ENCODE measurements at regions not wholly inside any gene's neighbourhood (a gene's known extent, or its start where the extent isn't known, plus 50 kb on each side); places are given as distances from the start of the nearest gene placed in this dataset.

- DNase-seq: no peak
Measured at GRCh38 chr6:15715060-15715459, 52.2 kb upstream of the DTNBP1 start.

DNA sequence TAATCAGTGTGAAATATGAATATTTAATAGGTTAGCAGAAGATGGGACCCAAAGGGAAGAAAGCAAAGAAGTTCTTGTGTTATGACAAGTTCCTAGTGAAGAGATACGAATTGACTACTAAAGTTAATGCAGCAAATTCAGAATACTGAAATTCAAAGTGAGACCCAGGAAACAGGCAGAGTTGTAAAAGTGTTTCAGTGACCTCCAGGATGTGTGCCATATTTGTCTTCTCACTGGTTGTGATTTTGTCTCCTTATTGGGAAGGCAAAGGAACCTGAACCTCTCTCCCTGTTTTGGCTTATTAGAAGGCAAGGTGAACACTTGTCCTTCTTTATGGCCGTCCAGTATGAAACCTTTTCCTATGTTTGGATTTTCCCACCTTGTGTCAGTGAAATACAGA lies 51.8 kb upstream of the DTNBP1 start:
- DNase-seq: no peak

DNA sequence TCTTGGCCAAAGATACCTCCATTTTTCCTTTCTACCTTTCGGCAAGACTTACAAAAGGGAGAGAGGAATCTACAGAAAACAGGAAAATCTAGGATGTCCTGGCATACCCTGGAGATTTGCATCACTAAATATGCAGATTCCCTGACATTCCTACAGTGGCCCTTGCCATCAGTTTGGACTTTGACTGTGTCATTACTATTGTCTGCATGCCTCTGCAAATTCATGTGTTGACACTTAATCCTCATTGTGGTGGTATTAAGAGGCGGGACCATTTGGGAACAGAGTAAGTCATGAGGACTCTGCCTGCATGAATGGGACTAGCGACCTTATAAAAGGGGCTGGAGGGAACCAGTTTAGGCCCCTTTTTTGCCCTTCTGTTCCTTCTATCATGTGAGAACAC lies 50.5 kb upstream of the DTNBP1 start:
- DNase-seq: no peak

- no peak for DNase-seq
Measured at GRCh38 chr6:15712797-15713196, 50.0 kb upstream of the DTNBP1 start.

All from cerebellar nuclear complex (tissue), 1 donor.